T1000 (cell line): ENCODE measurements at regions not wholly inside any gene's neighbourhood (a gene's known extent, or its start where the extent isn't known, plus 50 kb on each side); places are given as distances from the start of the nearest gene placed in this dataset.
"Not testable (repeated sequence)": the region's sequence is repeated elsewhere in the genome, so short reads cannot be mapped to it uniquely, and the experiment has no call there.

Experiments used
- DNase-seq: peaks from one replicate; lab custom pipeline; 2025; ENCODE audit warnings: mixed read lengths; lab: John Stamatoyannopoulos, UW

DNA sequence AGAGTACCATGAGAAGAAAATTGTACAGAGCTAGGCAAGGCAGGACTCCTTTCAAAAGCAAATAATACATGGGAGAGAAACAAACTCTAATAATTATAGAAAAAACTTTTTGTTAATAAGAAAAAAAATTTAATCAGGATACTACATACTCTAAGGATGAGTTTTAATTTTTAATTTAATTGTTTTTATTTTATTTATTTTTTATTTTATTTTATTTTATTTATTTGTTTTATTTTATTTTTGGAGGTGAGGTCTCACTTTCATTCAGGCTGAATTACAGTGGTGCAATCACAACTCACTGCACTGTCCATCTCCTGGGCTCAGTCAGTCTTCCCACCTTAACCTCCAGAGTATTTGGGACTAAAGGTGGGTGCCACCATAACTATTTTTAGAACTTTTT lies 1347.2 kb downstream of the NLGN4Y start:
- DNase-seq = no peak

DNA sequence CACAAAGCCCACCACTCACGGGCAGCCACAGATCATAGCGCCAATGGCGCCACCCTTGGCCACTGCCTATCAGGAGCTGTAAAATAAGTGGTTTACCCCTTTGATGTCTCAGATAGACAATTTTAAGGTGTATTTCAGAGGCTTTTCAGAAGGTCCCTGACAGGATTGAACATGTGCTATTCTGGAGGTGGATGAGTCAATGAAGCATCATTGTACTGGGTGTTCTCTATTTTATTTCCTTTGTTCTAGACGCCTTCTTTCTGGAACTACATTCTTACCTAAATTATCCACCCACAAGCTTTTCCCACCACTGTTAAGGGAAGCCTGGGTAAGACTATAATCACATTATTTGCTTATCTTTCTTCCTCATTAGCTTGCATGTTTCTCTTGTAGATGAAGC lies 1351.6 kb downstream of the NLGN4Y start:
- DNase-seq = not testable (repeated sequence)

DNA sequence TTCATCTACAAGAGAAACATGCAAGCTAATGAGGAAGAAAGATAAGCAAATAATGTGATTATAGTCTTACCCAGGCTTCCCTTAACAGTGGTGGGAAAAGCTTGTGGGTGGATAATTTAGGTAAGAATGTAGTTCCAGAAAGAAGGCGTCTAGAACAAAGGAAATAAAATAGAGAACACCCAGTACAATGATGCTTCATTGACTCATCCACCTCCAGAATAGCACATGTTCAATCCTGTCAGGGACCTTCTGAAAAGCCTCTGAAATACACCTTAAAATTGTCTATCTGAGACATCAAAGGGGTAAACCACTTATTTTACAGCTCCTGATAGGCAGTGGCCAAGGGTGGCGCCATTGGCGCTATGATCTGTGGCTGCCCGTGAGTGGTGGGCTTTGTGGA lies 1379.2 kb downstream of the NLGN4Y start:
- not testable (repeated sequence) for DNase-seq

DNA sequence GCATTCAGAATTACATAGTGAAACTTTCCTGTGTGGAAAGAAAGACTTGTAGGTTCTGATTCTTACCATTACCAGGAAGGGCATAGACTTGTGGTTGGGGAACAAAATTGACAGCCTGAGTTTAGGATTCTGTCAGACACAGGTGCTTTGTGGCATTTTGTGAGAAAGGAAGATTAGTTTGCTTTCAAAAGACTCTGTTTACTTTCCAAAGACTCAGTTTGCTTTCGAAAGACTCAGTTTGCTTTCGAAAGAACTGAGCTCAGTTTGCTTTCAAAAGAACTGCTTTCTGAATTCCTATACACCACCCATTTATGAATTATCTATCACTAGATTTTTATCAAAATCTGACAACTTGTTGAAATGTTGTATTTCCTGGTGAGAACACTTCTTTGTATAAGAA lies 1381.2 kb downstream of the NLGN4Y start:
- no peak for DNase-seq

DNA sequence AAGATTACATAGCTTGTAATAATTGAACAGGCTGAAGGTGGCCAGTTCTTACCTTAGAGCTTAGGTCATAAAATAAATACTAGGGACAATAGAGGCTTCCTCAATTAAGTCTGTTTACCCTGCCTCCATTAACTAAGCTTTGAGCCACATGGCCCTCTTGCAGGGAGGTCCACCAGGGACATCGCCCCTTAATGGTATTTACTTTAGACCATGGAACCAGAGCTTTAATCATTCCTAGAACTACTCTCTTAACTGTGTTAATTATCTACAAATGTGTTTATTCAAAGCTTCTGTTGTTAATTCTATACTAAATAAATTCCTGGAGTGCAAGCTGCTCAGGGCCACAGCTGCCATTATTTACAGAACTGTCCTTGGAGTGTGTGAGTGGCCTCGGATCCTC lies 1402.2 kb downstream of the NLGN4Y start:
- DNase-seq = no peak

DNA sequence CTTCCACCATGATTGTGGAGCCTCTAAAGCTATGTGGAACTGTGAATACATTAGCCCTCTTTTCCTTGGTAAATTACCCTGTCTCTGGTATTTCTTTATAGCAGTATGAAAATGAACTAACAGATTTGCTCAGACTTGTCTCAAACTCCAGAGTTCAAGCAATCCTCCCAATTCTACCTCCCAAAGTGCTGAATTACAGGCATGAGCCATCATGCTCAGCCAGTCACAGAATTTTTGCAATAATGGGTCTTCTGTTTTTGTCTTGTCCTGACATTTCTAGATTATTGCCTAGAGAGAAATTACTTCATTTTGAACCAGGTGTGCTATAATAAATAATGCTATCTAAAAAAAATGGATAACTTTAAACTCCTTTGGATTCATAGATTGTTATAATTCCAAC lies 1414.5 kb downstream of the NLGN4Y start:
- DNase-seq = no peak

- peak; percentile 6 for DNase-seq
Measured at GRCh38 chrY:15951041-15951440, 1426.7 kb downstream of the NLGN4Y start.

DNA sequence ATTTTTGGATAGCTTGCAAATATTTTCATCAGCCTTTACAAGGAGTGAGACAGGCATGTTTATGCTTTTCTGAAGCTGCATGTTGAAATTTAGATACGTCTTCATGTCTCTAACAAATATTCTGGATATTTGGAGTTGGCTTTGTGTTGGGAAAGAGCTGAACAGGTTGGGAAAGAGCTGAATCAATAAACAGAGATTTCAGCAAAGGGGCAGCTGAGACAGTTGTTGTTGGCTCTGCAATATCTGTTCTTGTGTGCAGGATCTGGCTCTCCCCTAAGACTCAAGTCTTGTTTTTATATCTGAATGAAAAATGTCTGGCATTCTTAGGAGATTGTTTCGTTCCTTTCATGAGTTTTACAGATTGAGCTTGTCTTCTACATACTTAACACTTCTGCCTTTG lies 1444.5 kb downstream of the NLGN4Y start:
- DNase-seq = no peak

DNA sequence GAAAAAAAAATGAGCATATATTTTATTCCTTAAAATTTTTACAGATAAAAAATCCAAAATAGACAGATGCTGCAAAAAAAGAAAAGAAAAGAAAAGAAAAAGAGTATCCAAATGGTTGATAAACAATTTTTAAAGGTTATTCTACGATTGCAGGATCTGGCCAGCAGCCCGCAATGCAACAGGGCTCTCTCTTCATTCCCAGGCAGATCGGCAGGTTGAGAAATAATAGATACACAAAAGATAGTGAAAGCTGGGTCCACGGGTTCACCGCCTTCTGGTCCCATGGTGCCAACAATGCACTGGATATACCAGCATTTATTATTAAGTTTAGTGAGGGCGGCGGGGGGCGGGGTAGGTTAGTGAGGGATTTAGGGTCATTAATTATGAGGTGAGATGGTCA lies 1448.9 kb downstream of the NLGN4Y start:
- DNase-seq = no peak

- DNase-seq = no peak
Measured at GRCh38 chrY:15976771-15977170, 1452.4 kb downstream of the NLGN4Y start.

GRCh38 chrY:15978503-15978902 lies 1454.2 kb downstream of the NLGN4Y start:
- DNase-seq = no peak

DNA sequence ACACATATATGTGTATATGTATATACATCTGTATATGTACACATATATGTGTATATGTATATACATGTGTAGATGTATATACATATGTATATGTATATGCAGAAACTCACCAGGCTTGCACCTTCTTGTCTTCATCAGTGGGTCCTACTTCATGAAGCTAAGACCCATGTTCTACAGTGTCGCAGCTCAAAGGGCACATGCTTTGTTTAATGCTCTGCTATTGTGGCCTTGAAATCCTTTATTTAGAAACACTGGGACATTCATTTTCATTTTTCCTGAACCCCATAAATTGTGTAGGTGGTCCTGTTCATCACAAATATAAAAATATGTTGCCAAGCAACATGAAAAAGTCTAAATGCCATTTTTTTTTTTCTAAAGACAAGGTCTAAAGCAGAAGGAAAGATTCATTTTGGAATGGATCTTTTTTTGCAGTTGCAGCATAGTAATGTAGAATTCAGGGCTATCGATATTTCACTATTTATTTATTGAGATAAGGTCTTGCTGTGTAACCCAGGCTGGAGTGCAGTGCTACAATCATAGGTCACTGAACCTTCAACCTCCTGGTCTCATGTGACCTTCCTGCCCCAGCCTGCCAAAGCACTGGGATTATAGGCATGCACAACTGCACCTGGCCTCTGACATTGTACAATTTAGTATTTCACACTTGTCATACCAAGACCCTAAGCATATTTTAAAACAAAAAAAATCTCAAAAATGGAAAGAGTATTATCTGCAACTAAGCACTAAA lies 1460.5 kb downstream of the NLGN4Y start:
- no peak for DNase-seq

GRCh38 chrY:15996014-15996413 lies 1471.7 kb downstream of the NLGN4Y start:
- no peak for DNase-seq

DNA sequence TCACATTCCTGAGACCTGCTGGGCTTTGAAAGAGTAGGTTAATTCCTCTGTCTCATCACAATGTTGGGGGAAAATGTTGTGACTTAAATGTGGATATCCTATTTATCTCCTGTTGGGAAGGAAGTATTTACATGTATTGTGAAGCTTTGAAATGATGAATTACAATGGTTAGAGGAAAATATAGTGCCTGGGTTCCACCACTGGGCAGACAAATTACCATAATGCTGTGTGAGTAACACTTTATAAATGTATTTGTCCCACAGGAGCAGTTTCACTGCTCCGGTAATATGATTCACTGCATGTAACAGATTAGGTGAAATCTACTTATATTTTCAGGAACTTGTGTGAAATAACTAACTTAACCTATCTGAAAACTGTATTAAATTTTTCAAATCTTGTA lies 1476.4 kb downstream of the NLGN4Y start:
- DNase-seq = peak; percentile 3

- no peak for DNase-seq
Measured at GRCh38 chrY:16001896-16002295, 1477.6 kb downstream of the NLGN4Y start.

DNA sequence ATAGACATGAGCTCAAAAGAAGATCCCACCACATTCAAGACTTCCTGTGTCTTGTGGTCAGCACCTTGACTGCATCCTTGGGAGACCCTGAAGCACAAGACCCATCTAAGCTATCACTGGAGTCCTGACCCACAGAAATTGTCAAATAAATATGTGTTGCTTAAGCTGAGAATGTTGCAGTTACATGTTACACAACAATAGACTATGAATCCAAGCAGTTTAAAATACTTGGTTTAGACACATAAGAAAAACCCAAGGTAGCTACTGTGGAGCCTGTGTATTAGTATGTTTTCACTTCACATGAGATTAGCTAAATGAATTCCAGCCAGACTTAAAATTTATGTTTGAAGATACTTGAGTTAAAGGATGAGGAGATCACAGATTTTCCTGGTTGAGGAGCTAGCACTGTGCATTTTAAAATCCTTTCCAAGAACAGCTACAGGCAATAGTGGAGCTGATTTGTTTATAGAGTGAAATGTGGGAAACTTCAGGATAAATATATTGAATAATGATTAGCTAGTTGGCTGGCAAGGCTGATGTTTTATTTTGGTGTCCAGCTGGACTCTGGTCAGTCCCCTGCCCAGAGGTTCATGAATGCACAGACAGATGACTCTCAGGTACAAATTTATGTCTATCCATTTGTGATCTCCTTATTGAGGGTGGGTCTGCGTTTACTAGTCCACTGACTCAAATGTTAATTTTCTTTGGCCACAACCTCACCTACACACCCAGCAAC lies 1527.7 kb downstream of the NLGN4Y start:
- no peak for DNase-seq

DNA sequence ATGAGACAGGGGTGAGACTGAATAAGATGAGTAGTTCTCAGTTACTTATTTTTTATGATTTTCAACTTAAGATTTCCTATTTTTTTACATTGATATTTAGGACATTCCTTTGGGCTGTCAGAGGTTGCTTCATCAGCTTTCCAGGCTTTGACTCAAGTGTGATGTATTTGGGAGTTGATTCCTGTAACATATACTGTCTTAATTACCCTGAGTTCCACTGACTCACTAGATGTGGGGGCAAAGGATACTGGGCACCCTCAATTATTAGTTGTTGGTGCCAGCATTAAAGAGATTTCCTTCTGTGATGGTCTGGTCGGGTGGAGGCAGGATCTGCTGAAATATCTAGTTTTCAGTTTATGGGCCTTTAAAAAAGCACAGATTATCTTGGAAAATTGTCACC lies 1535.8 kb downstream of the NLGN4Y start:
- DNase-seq = no peak

- DNase-seq = no peak
Measured at GRCh38 chrY:16060686-16061085, 1536.4 kb downstream of the NLGN4Y start.

- DNase-seq = no peak
Measured at GRCh38 chrY:16071957-16072356, 1547.6 kb downstream of the NLGN4Y start.

- DNase-seq = no peak
Measured at GRCh38 chrY:16075701-16076100, 1551.4 kb downstream of the NLGN4Y start.

DNA sequence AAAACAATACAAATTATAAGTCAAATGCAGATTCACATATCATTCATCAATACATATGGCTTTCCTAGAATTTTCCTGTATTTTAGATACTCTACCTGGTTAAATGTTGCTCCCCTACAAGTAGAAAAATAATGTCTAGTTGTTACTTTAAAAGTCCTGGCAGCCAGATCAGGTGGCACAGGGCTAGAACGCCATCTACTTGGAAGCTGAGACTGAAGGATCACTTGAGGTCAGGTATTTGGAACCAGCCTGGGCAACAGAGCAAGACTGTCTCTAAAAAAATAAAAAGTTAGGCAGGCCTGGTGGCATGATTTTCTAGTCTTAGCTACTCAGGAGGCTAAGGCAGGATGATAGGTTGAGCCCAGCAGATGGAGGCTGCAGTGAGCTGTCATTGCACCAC lies 1573.0 kb downstream of the NLGN4Y start:
- DNase-seq = no peak

DNA sequence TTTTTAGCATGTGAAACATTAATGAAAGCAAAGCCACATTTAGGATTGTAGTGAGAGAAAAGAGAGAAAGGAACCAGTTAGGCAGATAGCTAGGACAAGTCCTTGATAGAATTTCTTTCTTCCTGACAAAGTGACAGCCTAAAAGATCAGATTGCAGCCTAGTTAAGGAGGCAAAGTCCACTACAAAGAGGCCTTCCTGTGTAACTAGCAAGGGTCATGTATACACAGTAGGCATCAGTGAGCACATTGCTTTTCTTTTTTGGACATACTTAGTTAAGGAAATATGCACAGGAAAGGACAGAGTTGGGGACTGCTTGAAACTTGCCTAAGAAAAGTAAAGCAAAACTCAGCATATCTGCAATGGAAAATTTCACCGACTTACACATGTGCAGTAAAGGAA lies 1577.5 kb downstream of the NLGN4Y start:
- no peak for DNase-seq

DNA sequence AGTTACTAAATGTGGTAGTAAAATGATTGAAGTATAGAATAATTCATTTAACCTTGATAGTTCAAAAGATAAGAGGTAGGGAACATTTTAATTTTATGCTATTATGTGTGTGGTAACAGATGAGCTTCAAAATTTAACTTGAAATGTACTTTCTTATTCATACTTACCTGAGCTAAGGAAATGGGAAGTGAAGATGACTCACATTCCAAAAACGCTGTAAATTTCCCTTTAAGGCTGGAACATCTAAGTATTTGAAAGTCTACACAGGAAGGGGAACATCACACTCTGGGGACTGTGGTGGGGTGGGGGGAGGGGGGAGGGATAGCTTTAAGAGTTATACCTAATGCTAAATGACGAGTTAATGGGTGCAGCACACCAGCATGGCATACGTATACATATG lies 1582.3 kb downstream of the NLGN4Y start:
- no peak for DNase-seq

DNA sequence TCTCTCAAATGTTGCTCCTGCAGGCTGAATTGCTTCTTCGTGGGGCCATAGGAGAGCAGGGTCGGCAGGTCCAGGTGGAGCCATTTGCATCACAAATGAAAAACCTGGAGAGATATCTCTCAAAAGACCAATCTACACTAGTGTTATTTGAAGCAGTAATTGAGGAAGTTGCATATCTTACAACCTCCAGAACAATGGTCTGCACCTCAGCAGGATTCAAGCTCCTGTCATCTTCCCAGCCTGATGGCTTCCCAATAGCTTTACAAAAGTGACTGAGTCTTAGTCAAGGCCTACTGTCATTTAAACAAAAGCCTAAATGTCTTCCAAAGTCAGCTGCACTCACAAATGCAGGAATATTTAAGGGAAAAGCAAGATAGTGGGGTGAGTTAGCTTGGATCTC lies 1584.5 kb downstream of the NLGN4Y start:
- no peak for DNase-seq
